LNCAP (cell line): ENCODE measurements at regions not wholly inside any gene's neighbourhood (a gene's known extent, or its start where the extent isn't known, plus 50 kb on each side); places are given as distances from the start of the nearest gene placed in this dataset.

Experiments used
- TF ChIP-seq, protein P1 (sequence below): fragments of 450-650 bp; IDR thresholded peaks from 2 replicates; pipeline ENCODE4 v1.5.1; 2017; ENCODE audit warnings: mild to moderate bottlenecking

GRCh38 chr4:163273922-163274321, 58.5 kb downstream of the NPY1R start:
- TF ChIP-seq, protein P1, sequence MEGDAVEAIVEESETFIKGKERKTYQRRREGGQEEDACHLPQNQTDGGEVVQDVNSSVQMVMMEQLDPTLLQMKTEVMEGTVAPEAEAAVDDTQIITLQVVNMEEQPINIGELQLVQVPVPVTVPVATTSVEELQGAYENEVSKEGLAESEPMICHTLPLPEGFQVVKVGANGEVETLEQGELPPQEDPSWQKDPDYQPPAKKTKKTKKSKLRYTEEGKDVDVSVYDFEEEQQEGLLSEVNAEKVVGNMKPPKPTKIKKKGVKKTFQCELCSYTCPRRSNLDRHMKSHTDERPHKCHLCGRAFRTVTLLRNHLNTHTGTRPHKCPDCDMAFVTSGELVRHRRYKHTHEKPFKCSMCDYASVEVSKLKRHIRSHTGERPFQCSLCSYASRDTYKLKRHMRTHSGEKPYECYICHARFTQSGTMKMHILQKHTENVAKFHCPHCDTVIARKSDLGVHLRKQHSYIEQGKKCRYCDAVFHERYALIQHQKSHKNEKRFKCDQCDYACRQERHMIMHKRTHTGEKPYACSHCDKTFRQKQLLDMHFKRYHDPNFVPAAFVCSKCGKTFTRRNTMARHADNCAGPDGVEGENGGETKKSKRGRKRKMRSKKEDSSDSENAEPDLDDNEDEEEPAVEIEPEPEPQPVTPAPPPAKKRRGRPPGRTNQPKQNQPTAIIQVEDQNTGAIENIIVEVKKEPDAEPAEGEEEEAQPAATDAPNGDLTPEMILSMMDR = no peak

GRCh38 chr4:163273203-163273602, 59.2 kb downstream of the NPY1R start:
- TF ChIP-seq, protein P1 = no peak

DNA sequence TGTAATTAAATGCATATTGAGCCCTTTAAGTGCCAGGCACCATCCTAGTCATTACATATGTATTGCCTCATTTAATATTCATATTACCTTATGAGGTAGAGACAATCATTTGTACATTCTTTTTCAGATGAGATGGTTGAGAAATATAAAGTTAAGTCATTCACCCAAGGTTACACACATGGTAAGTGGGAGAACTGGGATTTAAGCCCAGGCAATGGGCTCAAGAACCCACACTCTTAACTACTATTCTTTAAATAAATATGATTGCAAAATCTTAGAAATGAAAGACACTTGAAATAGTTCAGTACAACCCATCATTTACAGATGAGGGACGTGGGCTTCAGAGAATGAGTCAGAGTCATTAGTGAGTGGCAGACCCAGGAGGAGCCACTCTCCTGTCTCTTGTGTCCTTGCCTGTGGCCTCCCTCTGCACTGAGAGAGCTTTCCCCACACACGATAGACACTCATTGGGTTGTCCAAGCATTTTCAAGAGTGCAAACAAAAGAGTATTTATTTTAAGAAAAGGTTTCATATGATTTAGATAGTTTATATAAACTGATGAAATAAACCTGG, 60.8 kb downstream of the NPY1R start:
- TF ChIP-seq, protein P1 = no peak

GRCh38 chr4:163269869-163270268, 62.5 kb downstream of the NPY1R start:
- TF ChIP-seq, protein P1 = no peak

DNA sequence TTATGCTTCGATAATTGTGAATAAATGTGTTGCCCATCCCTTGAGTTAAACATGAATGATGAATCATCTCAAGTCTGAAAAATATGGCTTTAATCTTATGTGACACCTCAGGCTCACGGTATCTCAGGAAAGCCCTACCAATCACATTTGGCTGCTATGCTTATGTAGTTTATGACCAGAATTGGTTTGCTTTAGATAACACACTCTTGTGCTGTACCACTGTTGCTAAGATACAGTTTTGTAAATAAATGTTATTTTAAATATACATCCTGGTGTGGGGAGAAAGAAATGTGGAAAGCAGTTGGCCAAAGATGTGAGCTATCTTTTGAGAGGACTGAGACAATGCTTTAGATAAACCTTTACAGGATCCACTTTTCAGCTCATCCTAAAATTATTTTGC, 63.2 kb downstream of the NPY1R start:
- TF ChIP-seq, protein P1 = no peak

DNA sequence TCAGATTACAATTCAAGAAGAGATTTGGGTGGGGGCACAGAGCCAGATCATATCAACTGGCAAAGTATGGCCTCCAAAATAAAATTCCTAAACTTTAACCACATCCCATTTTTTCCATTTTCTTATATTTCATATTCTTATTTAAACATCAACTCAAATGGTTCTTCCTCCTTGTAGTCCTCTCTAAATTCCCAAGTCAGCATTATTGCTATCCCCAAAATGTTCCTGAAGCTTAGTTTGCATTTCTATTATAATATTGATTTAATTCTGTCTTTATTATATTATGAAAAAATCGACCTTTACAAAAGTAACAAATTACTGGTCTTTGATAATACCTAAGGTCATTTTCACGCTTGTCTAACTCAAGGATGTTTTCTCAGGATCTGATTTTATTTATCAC, 67.5 kb downstream of the NPY1R start:
- TF ChIP-seq, protein P1 = no peak

DNA sequence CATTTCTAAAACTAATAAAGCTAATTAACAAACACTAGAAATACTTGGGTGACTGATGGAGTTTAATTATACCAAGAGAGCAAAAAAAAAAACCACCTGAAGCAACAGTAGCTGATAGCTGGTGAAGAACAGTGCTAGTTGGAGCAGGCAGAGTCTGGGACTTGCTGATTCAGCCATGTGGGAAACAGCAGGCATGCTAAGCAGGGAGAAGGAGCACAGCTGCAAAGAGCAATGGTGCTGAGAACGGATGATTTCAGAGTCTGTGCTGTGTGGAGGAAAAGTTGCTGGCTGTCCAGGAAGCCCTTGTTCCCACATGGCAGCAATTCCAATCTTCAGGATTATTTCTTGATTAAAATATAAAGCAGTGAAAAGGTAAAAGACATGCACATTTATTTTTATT, 68.8 kb downstream of the NPY1R start:
- TF ChIP-seq, protein P1 = no peak
